Stimulated activated CD4-positive, alpha-beta T cell treated with anti-CD3 and anti-CD28 coated beads, Interleukin-2, amount 100 ng/mL, for 24 hours (primary cell): ENCODE measurements at regions not wholly inside any gene's neighbourhood (a gene's known extent, or its start where the extent isn't known, plus 50 kb on each side); places are given as distances from the start of the nearest gene placed in this dataset.
A peak's percentile ranks its signal among the peaks of the same experiment; 100 is the strongest.
"Not testable (repeated sequence)": the region's sequence is repeated elsewhere in the genome, so short reads cannot be mapped to it uniquely, and the experiment has no call there.

Experiments
- DNase-seq, 2 donors: peaks; one replicate each; pipeline ENCODE4 v3.0.0-alpha.2; 2020

- no peak for DNase-seq
Observed at GRCh38 chr3:72660270-72661114, 187.8 kb downstream of the SHQ1 start.

GRCh38 chr3:72659596-72659995 is 188.6 kb downstream of the SHQ1 start:
- DNase-seq = no peak

- DNase-seq = no peak
Observed at GRCh38 chr3:72659188-72659587, 189.1 kb downstream of the SHQ1 start.

GRCh38 chr3:72658466-72659100 is 189.7 kb downstream of the SHQ1 start:
- no peak for DNase-seq

GRCh38 chr3:72657666-72658065 is 190.6 kb downstream of the SHQ1 start:
- peak; percentile 30 to 39 for DNase-seq

- no peak for DNase-seq
Observed at GRCh38 chr3:72655723-72656122, 192.5 kb downstream of the SHQ1 start.

GRCh38 chr3:72655131-72655551 is 193.1 kb downstream of the SHQ1 start:
- no peak for DNase-seq

GRCh38 chr3:72652395-72652794 is 195.8 kb downstream of the SHQ1 start:
- DNase-seq = no peak

- DNase-seq = no peak
Observed at GRCh38 chr3:72651498-72651897, 196.7 kb downstream of the SHQ1 start.

GRCh38 chr3:72646263-72646662 is 202.0 kb downstream of the SHQ1 start:
- DNase-seq = no peak

- not testable (repeated sequence) for DNase-seq
Observed at GRCh38 chr3:72643635-72644034, 204.6 kb downstream of the SHQ1 start.

GRCh38 chr3:72641684-72642083 is 206.6 kb downstream of the SHQ1 start:
- DNase-seq = no peak

GRCh38 chr3:72641072-72641471 is 207.2 kb downstream of the SHQ1 start:
- DNase-seq = no peak

GRCh38 chr3:72636969-72637597 is 211.2 kb downstream of the SHQ1 start:
- DNase-seq = no peak

GRCh38 chr3:72635551-72635950 is 212.7 kb downstream of the SHQ1 start:
- no peak for DNase-seq

- DNase-seq = no peak
Observed at GRCh38 chr3:72634128-72634527, 214.1 kb downstream of the SHQ1 start.

- peak in 1 of 2 donors; percentile 38 for DNase-seq
Observed at GRCh38 chr3:72633534-72633933, 214.7 kb downstream of the SHQ1 start.

- DNase-seq = no peak
Observed at GRCh38 chr3:72633121-72633520, 215.1 kb downstream of the SHQ1 start.

GRCh38 chr3:72632129-72632528 is 216.1 kb downstream of the SHQ1 start:
- no peak for DNase-seq

GRCh38 chr3:72630969-72631344 is 217.3 kb downstream of the SHQ1 start:
- DNase-seq = no peak

GRCh38 chr3:72630327-72630968 is 217.8 kb downstream of the SHQ1 start:
- no peak for DNase-seq

- no peak for DNase-seq
Observed at GRCh38 chr3:72629191-72629631, 219.0 kb downstream of the SHQ1 start.

GRCh38 chr3:72628065-72628464 is 220.2 kb downstream of the SHQ1 start:
- DNase-seq = no peak
